ENCODE measurements at regions not wholly inside any gene's neighbourhood (a gene's known extent, or its start where the extent isn't known, plus 50 kb on each side); places are given as distances from the start of the nearest gene placed in this dataset.
A peak's percentile ranks its signal among the peaks of the same experiment; 100 is the strongest.

GRCh38 chr4:111595456-111595855 is 549.8 kb upstream of the FAM241A start:
- DNase-seq (ENCODE audit: low read depth) = no peak

GRCh38 chr4:111596491-111596890 is 548.8 kb upstream of the FAM241A start:
- no peak for DNase-seq (ENCODE audit: low read depth)

GRCh38 chr4:111601671-111602070 is 543.6 kb upstream of the FAM241A start:
- no peak for DNase-seq (ENCODE audit: low read depth)

- DNase-seq (ENCODE audit: low read depth) = no peak
Measured at GRCh38 chr4:111602848-111603247, 542.4 kb upstream of the FAM241A start.

- no peak for DNase-seq (ENCODE audit: low read depth)
Measured at GRCh38 chr4:111605111-111605510, 540.1 kb upstream of the FAM241A start.

- no peak for DNase-seq (ENCODE audit: low read depth)
Measured at GRCh38 chr4:111610681-111611080, 534.6 kb upstream of the FAM241A start.

GRCh38 chr4:111618908-111619307 is 526.3 kb upstream of the FAM241A start:
- DNase-seq (ENCODE audit: low read depth) = no peak

- no peak for DNase-seq (ENCODE audit: low read depth)
Measured at GRCh38 chr4:111628437-111628836, 516.8 kb upstream of the FAM241A start.

- DNase-seq (ENCODE audit: low read depth) = peak; percentile 28
Measured at GRCh38 chr4:111630705-111631104, 514.5 kb upstream of the FAM241A start.

GRCh38 chr4:111631215-111631999 is 513.8 kb upstream of the FAM241A start:
- peak; percentile 30 for DNase-seq (ENCODE audit: low read depth)

GRCh38 chr4:111632641-111633151 is 512.6 kb upstream of the FAM241A start:
- peak; percentile 31 for DNase-seq (ENCODE audit: low read depth)

- DNase-seq (ENCODE audit: low read depth) = no peak
Measured at GRCh38 chr4:111633663-111634266, 511.5 kb upstream of the FAM241A start.

GRCh38 chr4:111635646-111636045 is 509.6 kb upstream of the FAM241A start:
- DNase-seq (ENCODE audit: low read depth) = no peak

GRCh38 chr4:111636961-111637585 is 508.2 kb upstream of the FAM241A start:
- no peak for DNase-seq (ENCODE audit: low read depth)

- no peak for DNase-seq (ENCODE audit: low read depth)
Measured at GRCh38 chr4:111639120-111639690, 506.0 kb upstream of the FAM241A start.

- DNase-seq (ENCODE audit: low read depth) = peak; percentile 12
Measured at GRCh38 chr4:111639876-111640275, 505.4 kb upstream of the FAM241A start.

GRCh38 chr4:111641813-111642579 is 503.3 kb upstream of the FAM241A start:
- peak; percentile 83 for DNase-seq (ENCODE audit: low read depth)

GRCh38 chr4:111648056-111648455 is 497.2 kb upstream of the FAM241A start:
- no peak for DNase-seq (ENCODE audit: low read depth)

- no peak for DNase-seq (ENCODE audit: low read depth)
Measured at GRCh38 chr4:111649308-111649707, 495.9 kb upstream of the FAM241A start.

- no peak for DNase-seq (ENCODE audit: low read depth)
Measured at GRCh38 chr4:111650146-111650545, 495.1 kb upstream of the FAM241A start.

- DNase-seq (ENCODE audit: low read depth) = no peak
Measured at GRCh38 chr4:111650674-111651086, 494.6 kb upstream of the FAM241A start.

- DNase-seq (ENCODE audit: low read depth) = no peak
Measured at GRCh38 chr4:111652236-111652635, 493.0 kb upstream of the FAM241A start.

Data from renal cortical epithelial cell (primary cell).